ENCODE measurements at regions not wholly inside any gene's neighbourhood (a gene's known extent, or its start where the extent isn't known, plus 50 kb on each side); places are given as distances from the start of the nearest gene placed in this dataset.

DNA sequence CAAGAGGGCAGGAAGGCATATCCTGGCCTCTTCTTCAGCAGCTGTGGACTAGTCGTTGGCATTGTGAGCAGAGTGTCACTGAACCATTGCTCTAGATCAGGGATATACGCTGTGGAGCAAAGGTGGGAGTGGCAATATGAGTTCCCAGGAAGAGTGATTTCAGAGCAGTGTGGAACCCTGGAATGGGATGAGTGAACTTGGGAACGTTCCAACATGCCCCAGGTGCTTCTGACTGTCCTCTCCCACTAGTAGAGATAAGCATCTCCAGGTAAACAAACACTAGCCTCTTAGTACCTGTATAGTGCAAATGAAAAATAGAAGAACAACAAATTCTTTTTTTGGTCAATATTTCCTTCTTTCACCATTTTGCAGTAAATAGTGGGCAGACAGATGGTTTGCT lies 123.6 kb upstream of the VEPH1 start:
- TF ChIP-seq POLR2A (IDR thresholded peaks at IDR 0.05; ENCODE audit: low read length) (no peak), CTCF (IDR thresholded peaks at IDR 0.05) (no peak), RAD21 (conservative IDR thresholded peaks at IDR 0.05 in 1 of 2, IDR thresholded peaks at IDR 0.05 in 1 of 2) (no peak), EP300 (IDR thresholded peaks at IDR 0.05) (no peak), SMC3 (IDR thresholded peaks at IDR 0.05) (no peak), RNF2 (IDR thresholded peaks at IDR 0.05; ENCODE audit: borderline replicate concordance, low read depth) (no peak), MAX (IDR thresholded peaks at IDR 0.05) (no peak), BHLHE40 (IDR thresholded peaks at IDR 0.05; ENCODE audit: low read depth, low read length) (no peak)
- TF ChIP-seq, protein P1, sequence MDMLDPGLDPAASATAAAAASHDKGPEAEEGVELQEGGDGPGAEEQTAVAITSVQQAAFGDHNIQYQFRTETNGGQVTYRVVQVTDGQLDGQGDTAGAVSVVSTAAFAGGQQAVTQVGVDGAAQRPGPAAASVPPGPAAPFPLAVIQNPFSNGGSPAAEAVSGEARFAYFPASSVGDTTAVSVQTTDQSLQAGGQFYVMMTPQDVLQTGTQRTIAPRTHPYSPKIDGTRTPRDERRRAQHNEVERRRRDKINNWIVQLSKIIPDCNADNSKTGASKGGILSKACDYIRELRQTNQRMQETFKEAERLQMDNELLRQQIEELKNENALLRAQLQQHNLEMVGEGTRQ (IDR thresholded peaks at IDR 0.05), result no peak
